ENCODE measurements at regions not wholly inside any gene's neighbourhood (a gene's known extent, or its start where the extent isn't known, plus 50 kb on each side); places are given as distances from the start of the nearest gene placed in this dataset.

- TF ChIP-seq ZHX1 (CRISPR knock-in tag; IDR thresholded peaks at IDR 0.05; ENCODE audit: low read depth) (no peak), KDM6A (CRISPR knock-in tag; IDR thresholded peaks at IDR 0.05; ENCODE audit: low read depth) (no peak), HNRNPLL (IDR thresholded peaks at IDR 0.05; ENCODE audit: low read depth, low read length, poor library complexity, severe bottlenecking) (no peak), ZNF687 (CRISPR knock-in tag; IDR thresholded peaks at IDR 0.05) (no peak), ZNF569 (CRISPR knock-in tag; IDR thresholded peaks at IDR 0.05; ENCODE audit: borderline replicate concordance) (no peak), SIX1 (CRISPR knock-in tag; IDR thresholded peaks at IDR 0.05; ENCODE audit: borderline replicate concordance) (no peak)
Observed at GRCh38 chr5:8884029-8884428, 661.8 kb downstream of the SEMA5A start (continued).

- Histone ChIP-seq H3K36me3 (replicated peaks in 1 of 2; ENCODE audit: control insufficient read depth in 1 of 2, insufficient read depth in 2 of 2, low read length in 2 of 2) (no peaks in the 10 kb centered on the region), H3K27ac (ENCODE audit: extremely low read length, insufficient read depth, low read length) (no peak overlapping the region), H3K4me1 (ENCODE audit: insufficient read depth, low read length) (no peaks in the 10 kb centered on the region), H2AFZ (ENCODE audit: low read length) (no peak overlapping the region), H3K4me2 (ENCODE audit: low read depth, low read length) (no peak overlapping the region), H3K27me3 (ENCODE audit: control insufficient read depth in 1 of 2, insufficient read depth in 2 of 2, low read length in 2 of 2) (no peaks in the 10 kb centered on the region; a peak in 1 of 5 replicates), H3K4me3 (replicated peaks in 1 of 3; ENCODE audit: insufficient read depth in 1 of 3, low read depth in 2 of 3, low read length in 3 of 3) (no peak overlapping the region), H3K9me3 (ENCODE audit: low read length) (peaks cover 84% of the 10 kb centered on the region), H4K20me1 (ENCODE audit: insufficient read depth, low read length) (no peaks in the 10 kb centered on the region), H3K9ac (ENCODE audit: insufficient read depth, low read depth, low read length) (no peak overlapping the region), H3K79me2 (ENCODE audit: insufficient read depth, low read length) (no peaks in the 10 kb centered on the region)
- WGBS (ENCODE audit: low lambda C conversion rate): 0% methylated on average over 3 of the region's 3 CpGs
- ChIA-PET POLR2A (no interaction called here), CTCF (ENCODE audit: low intra/inter-chr PET ratio, low total read pairs) (no interaction called here)
- no TSS peak for BruUV-seq (replicated peaks)
- ATAC-seq (no peak), FAIRE-seq (no peak), DNase-seq (ENCODE audit: low spot score) (no peak)
- in situ Hi-C loops (cut with HindIII; ENCODE audit: extremely low pct_ligation_motif_present, low pct_unique_long_range_greater_than_20kb) (no loop called here), intact Hi-C loops (cut with micrococcal nuclease; ENCODE audit: unreplicated experiment) (no loop called here)
- TF ChIP-seq ZNF792 (CRISPR knock-in tag; IDR thresholded peaks at IDR 0.05) (no peak), GATA4 (IDR thresholded peaks at IDR 0.05; ENCODE audit: borderline replicate concordance, low read depth) (no peak), NCOA2 (CRISPR knock-in tag; IDR thresholded peaks at IDR 0.05) (no peak), TERF1 (CRISPR knock-in tag; IDR thresholded peaks at IDR 0.05) (no peak), ATF7 (IDR thresholded peaks at IDR 0.05) (no peak), ATF7 (CRISPR knock-in tag; IDR thresholded peaks at IDR 0.05) (no peak), HNRNPUL1 (IDR thresholded peaks at IDR 0.05; ENCODE audit: low read depth, low read length) (no peak), ZZZ3 (CRISPR knock-in tag; IDR thresholded peaks at IDR 0.05; ENCODE audit: borderline replicate concordance) (no peak), U2AF1 (optimal IDR thresholded peaks at IDR 0.05; ENCODE audit: low read depth, low read length) (no peak), KLF9 (CRISPR knock-in tag; IDR thresholded peaks at IDR 0.05; ENCODE audit: low read depth) (no peak), HCFC1 (IDR thresholded peaks at IDR 0.05; ENCODE audit: low read depth, low read length) (no peak)
Observed at GRCh38 chr5:8892926-8893325, 652.9 kb downstream of the SEMA5A start.
